Vagina (tissue), 2 donors: ENCODE measurements at regions not wholly inside any gene's neighbourhood (a gene's known extent, or its start where the extent isn't known, plus 50 kb on each side); places are given as distances from the start of the nearest gene placed in this dataset.

Source experiments
- CTCF ChIP-seq, 3 experiments: fragments of 450-650 bp in 2 of 3; fragments of 200-600 bp in 1 of 3; sonication (generic) in 1 of 3; IDR thresholded peaks; one replicate each; pipeline ENCODE4 v1.5.1; 2017 to 2019; ENCODE audit warnings: antibody characterized with exemption in 3 of 3, mild to moderate bottlenecking in 2 of 3, moderate library complexity in 2 of 3
- POLR2A ChIP-seq, 2 donors: fragments of 450-650 bp; IDR thresholded peaks; one replicate each; pipeline ENCODE4 v1.6.1; 2017; ENCODE audit warnings: antibody characterized with exemption in 2 of 2, mild to moderate bottlenecking in 2 of 2, moderate library complexity in 2 of 2
- POLR2AphosphoS5 ChIP-seq, 2 donors: sonication (generic); formaldehyde crosslinking; IDR thresholded peaks; one replicate each; pipeline ENCODE4 v1.9.0; 2017; ENCODE audit warnings: antibody characterized with exemption in 2 of 2, mild to moderate bottlenecking in 2 of 2, low read depth in 1 of 2; ENCODE audit not compliant: insufficient read depth in 1 of 2

- TF ChIP-seq CTCF (IDR thresholded peaks at IDR 0.05) (peak in 2 of 3 experiments; percentile 5 to 36), POLR2AphosphoS5 (IDR thresholded peaks at IDR 0.05; ENCODE audit: insufficient read depth in 1 of 2, low read depth in 1 of 2) (no peak), POLR2A (IDR thresholded peaks at IDR 0.05) (no peak)
Observed at GRCh38 chr1:112298558-112298957, 97.5 kb upstream of the CTTNBP2NL start.
